AG04450 (cell line): ENCODE measurements at regions not wholly inside any gene's neighbourhood (a gene's known extent, or its start where the extent isn't known, plus 50 kb on each side); places are given as distances from the start of the nearest gene placed in this dataset.
"Not testable (repeated sequence)": the region's sequence is repeated elsewhere in the genome, so short reads cannot be mapped to it uniquely, and the experiment has no call there.

Experiments
- CTCF ChIA-PET: fragments of 300-600, 350-600 bp; formaldehyde crosslinking; extraction: SDS; loops from one replicate; lab custom pipeline; 2022; ENCODE audit warnings: antibody characterized with exemption, inconsistent platforms; lab: Charles Lee
- POLR2A ChIA-PET: fragments of 350-600 bp; formaldehyde crosslinking; extraction: SDS; loops from one replicate; lab custom pipeline; 2021; ENCODE audit warnings: antibody characterized with exemption, inconsistent platforms; lab: Yijun Ruan, JAX
- DNase-seq: peaks from one replicate; pipeline ENCODE4 v3.0.0-alpha.2; 2011; ENCODE audit warnings: low read depth, low spot score
- H3K27ac ChIP-seq: one replicate; pipeline ENCODE4 v1.5.1; 2012; ENCODE audit warnings: low read depth, low read length, control low read depth
- H3K27me3 ChIP-seq: one replicate; pipeline ENCODE4 v1.6.0; 2012; ENCODE audit warnings: low read length; ENCODE audit not compliant: control insufficient read depth, insufficient read depth
- H3K4me3 ChIP-seq: 2 replicates; pipeline ENCODE4 v1.5.1; 2011; ENCODE audit warnings: mild to moderate bottlenecking, low read depth, low read length, control low read depth
- H3K9me3 ChIP-seq: 2 replicates; pipeline ENCODE4 v1.5.1; 2012; ENCODE audit warnings: low read length; ENCODE audit not compliant: control insufficient read depth, insufficient read depth
- CTCF ChIP-seq: IDR thresholded peaks from 2 replicates; pipeline ENCODE4 v1.5.1; 2011; ENCODE audit warnings: low read depth, low read length, control low read depth, inconsistent platforms

- POLR2A ChIA-PET, H3K27ac ChIP-seq, CTCF ChIA-PET, DNase-seq, H3K27me3 ChIP-seq, H3K9me3 ChIP-seq, H3K4me3 ChIP-seq: not testable (repeated sequence)
Measured at GRCh38 chr17:16866841-16867240, 105.1 kb downstream of the TNFRSF13B start.

DNA sequence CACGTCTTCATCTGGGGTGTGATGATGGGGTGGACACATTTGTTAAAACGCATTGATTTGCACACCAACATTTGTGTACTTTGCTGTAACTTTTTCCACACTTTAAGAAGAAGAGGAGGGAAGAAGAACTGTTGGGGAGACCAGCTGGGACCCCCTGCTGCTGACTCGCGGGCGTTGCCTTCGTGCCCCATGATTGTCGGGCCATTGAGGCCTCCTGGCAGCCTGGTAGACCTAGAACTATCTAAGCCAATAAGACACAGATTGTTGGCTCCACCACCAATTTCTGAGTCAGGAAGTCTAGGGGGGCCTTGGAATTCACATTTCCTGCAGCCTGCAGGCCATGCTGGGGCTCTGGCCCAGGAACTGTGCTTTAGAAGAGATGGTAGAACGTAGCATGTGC lies 105.5 kb downstream of the TNFRSF13B start:
- Histone ChIP-seq H3K27me3 (no peaks in the 10 kb centered on the region), H3K4me3 (no peak overlapping the region), H3K9me3 (no peaks in the 10 kb centered on the region), H3K27ac (no peak overlapping the region)
- no peak for DNase-seq
- POLR2A ChIA-PET, result no interaction called here
- CTCF ChIA-PET, result no interaction called here
- TF ChIP-seq CTCF, result no peak

DNA sequence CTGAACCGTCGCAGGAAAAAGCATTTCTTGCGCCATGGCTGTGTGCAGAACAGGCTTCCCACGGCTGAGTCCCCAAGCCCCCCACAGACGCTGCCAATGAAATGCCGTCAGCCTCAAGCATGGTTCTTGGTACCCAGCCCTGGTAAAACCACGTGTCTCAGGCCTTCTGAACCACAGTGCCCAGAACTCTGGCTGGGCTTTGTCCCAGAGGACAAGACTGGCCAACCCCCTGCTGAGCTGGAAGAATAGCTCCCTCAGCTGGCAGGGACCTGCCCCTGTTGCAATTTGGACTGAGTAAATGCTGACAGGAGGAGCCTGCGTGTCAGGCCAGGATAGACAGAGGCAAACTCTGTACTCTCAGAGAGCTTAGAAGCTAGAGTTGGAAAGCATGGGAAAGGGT lies 106.2 kb downstream of the TNFRSF13B start:
- H3K4me3 ChIP-seq, CTCF ChIA-PET, POLR2A ChIA-PET, H3K27me3 ChIP-seq, H3K9me3 ChIP-seq, H3K27ac ChIP-seq, DNase-seq: not testable (repeated sequence)

DNA sequence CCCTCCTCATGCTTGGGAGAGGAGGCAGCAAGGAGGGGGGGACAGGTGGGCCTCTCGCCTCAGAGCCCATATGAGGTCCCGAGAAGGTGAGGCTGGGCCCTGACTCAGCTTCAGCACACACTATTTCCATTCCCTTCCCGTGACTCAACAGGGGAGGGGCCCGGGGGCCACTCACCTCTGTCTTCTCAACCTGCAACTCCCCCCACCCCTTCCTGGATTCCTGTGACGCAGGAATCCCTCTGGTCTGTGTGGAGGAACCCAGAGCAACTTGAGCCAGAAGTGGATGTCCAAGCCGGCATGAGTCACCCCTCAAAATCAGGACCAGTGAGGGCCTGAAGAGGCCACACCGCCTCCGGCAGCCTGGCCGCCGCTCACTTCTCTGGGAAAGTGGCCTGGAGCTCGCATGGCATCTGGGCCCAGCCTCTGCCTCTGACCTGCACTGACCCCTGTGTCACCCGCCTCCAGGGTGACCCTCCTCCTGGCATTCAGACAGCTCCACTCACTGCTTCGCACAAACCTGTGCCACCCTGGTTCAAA lies 106.8 kb downstream of the TNFRSF13B start:
- H3K9me3 ChIP-seq, H3K27me3 ChIP-seq, POLR2A ChIA-PET, H3K27ac ChIP-seq, DNase-seq, CTCF ChIA-PET, H3K4me3 ChIP-seq: not testable (repeated sequence)

- H3K27ac ChIP-seq, DNase-seq, H3K4me3 ChIP-seq, CTCF ChIA-PET, POLR2A ChIA-PET, H3K9me3 ChIP-seq, H3K27me3 ChIP-seq: not testable (repeated sequence)
Measured at GRCh38 chr17:16864462-16865076, 107.3 kb downstream of the TNFRSF13B start.

GRCh38 chr17:16861152-16861551 lies 110.8 kb downstream of the TNFRSF13B start:
- POLR2A ChIA-PET, H3K4me3 ChIP-seq, H3K9me3 ChIP-seq, DNase-seq, CTCF ChIA-PET, H3K27ac ChIP-seq, H3K27me3 ChIP-seq: not testable (repeated sequence)

- H3K4me3 ChIP-seq, DNase-seq, H3K9me3 ChIP-seq, H3K27ac ChIP-seq, POLR2A ChIA-PET, CTCF ChIA-PET, H3K27me3 ChIP-seq: not testable (repeated sequence)
Measured at GRCh38 chr17:16860467-16860866, 111.5 kb downstream of the TNFRSF13B start.

DNA sequence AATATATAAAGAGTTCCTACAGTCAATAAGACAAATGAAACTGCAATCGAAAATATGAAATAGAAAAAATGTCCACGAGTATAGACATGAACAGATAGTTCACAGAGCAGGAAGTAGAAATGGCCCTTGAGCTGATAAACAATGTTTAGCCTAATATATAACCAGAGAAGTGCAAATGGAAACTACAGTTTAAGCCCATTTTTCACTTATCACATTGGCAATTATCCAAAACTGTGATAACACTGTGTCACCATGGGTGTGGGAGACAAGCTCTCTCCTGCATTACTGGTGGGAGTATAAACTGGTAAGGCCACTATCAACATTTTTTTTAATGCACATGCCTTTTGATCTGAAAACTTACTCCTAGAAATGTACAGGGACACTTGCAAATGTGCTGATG lies 112.4 kb downstream of the TNFRSF13B start:
- POLR2A ChIA-PET, H3K4me3 ChIP-seq, H3K27me3 ChIP-seq, H3K27ac ChIP-seq, H3K9me3 ChIP-seq, CTCF ChIA-PET, DNase-seq: not testable (repeated sequence)

DNA sequence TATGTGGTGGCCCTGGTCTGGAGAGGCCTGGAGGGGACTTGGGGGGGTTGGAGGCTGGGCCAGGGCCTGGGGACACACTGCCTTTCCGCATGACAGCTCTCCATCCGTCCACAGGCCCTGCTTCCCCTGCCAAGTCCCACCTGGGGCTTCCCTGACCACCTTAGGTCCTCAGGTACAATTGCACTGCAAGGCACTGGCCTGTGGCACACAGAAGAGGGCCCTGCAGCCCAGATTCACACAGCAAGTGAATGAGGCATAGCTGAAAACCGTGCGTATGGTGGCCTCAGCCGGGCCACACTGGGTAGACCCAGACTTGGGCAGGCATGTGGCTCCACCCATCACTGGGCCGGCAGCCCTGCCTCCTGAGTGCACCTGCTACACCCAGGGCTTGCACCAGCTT lies 114.2 kb downstream of the TNFRSF13B start:
- H3K27ac ChIP-seq, POLR2A ChIA-PET, DNase-seq, H3K27me3 ChIP-seq, H3K9me3 ChIP-seq, CTCF ChIA-PET, H3K4me3 ChIP-seq: not testable (repeated sequence)

GRCh38 chr17:16856846-16857245 lies 115.1 kb downstream of the TNFRSF13B start:
- H3K27ac ChIP-seq, H3K9me3 ChIP-seq, CTCF ChIA-PET, H3K27me3 ChIP-seq, DNase-seq, POLR2A ChIA-PET, H3K4me3 ChIP-seq: not testable (repeated sequence)

DNA sequence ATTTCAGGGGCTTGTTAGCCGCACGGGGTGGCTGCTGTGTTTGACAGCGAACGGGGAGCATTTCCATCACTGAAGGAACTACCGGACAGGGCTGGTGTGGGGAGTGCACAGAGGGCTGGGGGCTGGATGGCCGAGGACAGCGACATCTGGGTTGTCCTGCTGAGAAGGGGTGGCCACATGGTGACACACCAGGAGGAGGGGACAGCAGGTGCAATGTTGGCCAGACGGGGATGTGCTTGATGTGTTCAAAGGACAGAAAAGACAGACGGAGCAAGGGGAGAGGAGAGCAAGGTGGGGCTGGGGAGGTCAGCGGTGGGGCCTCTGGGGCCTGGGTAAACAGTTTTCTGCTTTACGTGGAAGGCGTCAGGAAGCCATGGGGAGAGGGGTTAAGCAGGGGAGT lies 115.7 kb downstream of the TNFRSF13B start:
- POLR2A ChIA-PET, CTCF ChIA-PET, H3K4me3 ChIP-seq, H3K9me3 ChIP-seq, H3K27ac ChIP-seq, DNase-seq, H3K27me3 ChIP-seq: not testable (repeated sequence)
